Smooth muscle cell (in vitro differentiated cells): ENCODE measurements at regions not wholly inside any gene's neighbourhood (a gene's known extent, or its start where the extent isn't known, plus 50 kb on each side); places are given as distances from the start of the nearest gene placed in this dataset.

Experiments used
- DNase-seq: peaks from one replicate; lab custom pipeline; 2025; ENCODE audit not compliant: unreplicated experiment; lab: John Stamatoyannopoulos, UW
- H2AFZ ChIP-seq: fragments of 200-600 bp; sonication (generic); 2 replicates; pipeline ENCODE4 v1.6.0; 2016; ENCODE audit warnings: antibody characterized with exemption, low read depth, mild to moderate bottlenecking
- H3F3A ChIP-seq: fragments of 200-600 bp; sonication (generic); 2 replicates; pipeline ENCODE4 v1.6.0; 2017; ENCODE audit warnings: antibody characterized with exemption, low read depth
- H3K27ac ChIP-seq: fragments of 200-600 bp; sonication (generic); 2 replicates; pipeline ENCODE4 v1.5.1; 2016; ENCODE audit warnings: low read depth, mild to moderate bottlenecking
- H3K27me3 ChIP-seq: fragments of 200-600 bp; sonication (generic); 2 replicates; pipeline ENCODE4 v1.6.1; 2016; ENCODE audit warnings: low read depth, mild to moderate bottlenecking
- H3K36me3 ChIP-seq: fragments of 200-600 bp; sonication (generic); 2 replicates; pipeline ENCODE4 v1.5.1; 2016; ENCODE audit warnings: low read depth
- H3K4me1 ChIP-seq: fragments of 200-600 bp; sonication (generic); 2 replicates; pipeline ENCODE4 v1.5.1; 2016; ENCODE audit warnings: low read depth
- H3K4me2 ChIP-seq: fragments of 200-600 bp; sonication (generic); 2 replicates; pipeline ENCODE4 v1.6.0; 2016; ENCODE audit warnings: mild to moderate bottlenecking
- H3K4me3 ChIP-seq: fragments of 200-600 bp; sonication (generic); 2 replicates; pipeline ENCODE4 v1.5.1; 2016; ENCODE audit warnings: mild to moderate bottlenecking
- H3K79me2 ChIP-seq: fragments of 200-600 bp; sonication (generic); 2 replicates; pipeline ENCODE4 v1.6.0; 2016; ENCODE audit warnings: low read depth, mild to moderate bottlenecking
- H3K9ac ChIP-seq: fragments of 200-600 bp; sonication (generic); 2 replicates; pipeline ENCODE4 v1.6.0; 2016; ENCODE audit warnings: low read depth
- H3K9me3 ChIP-seq: fragments of 200-600 bp; sonication (generic); replicated peaks from 2 replicates; pipeline ENCODE4 v1.5.1; 2016; ENCODE audit warnings: low read depth
- H4K20me1 ChIP-seq: fragments of 200-600 bp; sonication (generic); 2 replicates; pipeline ENCODE4 v1.6.0; 2016; ENCODE audit warnings: low read depth
- CTCF ChIP-seq: fragments of 200-600 bp; sonication (generic); IDR thresholded peaks from 2 replicates; pipeline ENCODE4 v1.5.1; 2017; ENCODE audit warnings: borderline replicate concordance, mild to moderate bottlenecking, antibody characterized with exemption; ENCODE audit not compliant: insufficient read depth, poor library complexity, severe bottlenecking
- WGBS: methylation state at CpG from one replicate; pipeline ENCODE4 v1.1.7; 2016; ENCODE audit warnings: low lambda C conversion rate; 5-methylcytosine and 5-hydroxymethylcytosine counted together

- Histone ChIP-seq H3K27me3 (no peaks in the 10 kb centered on the region), H3K36me3 (no peaks in the 10 kb centered on the region), H3F3A (peaks cover 17% of the 10 kb centered on the region), H3K9me3 (no peaks in the 10 kb centered on the region), H3K79me2 (peaks cover 87% of the 10 kb centered on the region), H3K4me2 (peak overlapping the region; percentile 79), H3K4me1 (peaks cover 75% of the 10 kb centered on the region), H4K20me1 (peaks cover 95% of the 10 kb centered on the region), H3K27ac (peak overlapping the region; percentile 76), H3K9ac (peak overlapping the region; percentile 16), H2AFZ (no peak overlapping the region), H3K4me3 (no peak overlapping the region)
- no peak for TF ChIP-seq CTCF
- DNase-seq, result no peak
- 52% methylated on average over 29 of the region's 29 CpGs for WGBS
Measured at GRCh38 chr17:77388384-77389306, 247.9 kb downstream of the SEC14L1 start.

- Histone ChIP-seq H3K9ac (peak overlapping the region; percentile 71), H3K4me3 (no peak overlapping the region), H3K27me3 (no peaks in the 10 kb centered on the region), H3K4me1 (peaks cover 83% of the 10 kb centered on the region), H3K79me2 (peaks cover 87% of the 10 kb centered on the region), H3K36me3 (no peaks in the 10 kb centered on the region), H3K9me3 (no peaks in the 10 kb centered on the region), H3F3A (peaks cover 17% of the 10 kb centered on the region), H2AFZ (no peak overlapping the region), H4K20me1 (peaks cover 95% of the 10 kb centered on the region), H3K27ac (peak overlapping the region; percentile 92), H3K4me2 (peak overlapping the region; percentile 69)
- WGBS, result 76% methylated on average over 12 of the region's 12 CpGs
- no peak for TF ChIP-seq CTCF
- DNase-seq, result no peak
Measured at GRCh38 chr17:77390870-77391269, 250.1 kb downstream of the SEC14L1 start.

GRCh38 chr17:77391668-77392375 lies 251.1 kb downstream of the SEC14L1 start:
- H3K36me3 ChIP-seq, result no peaks in the 10 kb centered on the region
- peak overlapping the region; percentile 71 for H3K9ac ChIP-seq
- H3K4me1 ChIP-seq, result peaks cover 73% of the 10 kb centered on the region
- DNase-seq, result peak; percentile 29
- H4K20me1 ChIP-seq, result peaks cover 95% of the 10 kb centered on the region
- H2AFZ ChIP-seq, result no peak overlapping the region
- peak overlapping the region; percentile 69 for H3K4me2 ChIP-seq
- WGBS, result 21% methylated on average over 7 of the region's 7 CpGs
- peak overlapping the region; percentile 92 for H3K27ac ChIP-seq
- H3K9me3 ChIP-seq, result no peaks in the 10 kb centered on the region
- peaks cover 87% of the 10 kb centered on the region for H3K79me2 ChIP-seq
- H3K27me3 ChIP-seq, result no peaks in the 10 kb centered on the region
- no peak for TF ChIP-seq CTCF
- H3F3A ChIP-seq, result peaks cover 17% of the 10 kb centered on the region
- H3K4me3 ChIP-seq, result no peak overlapping the region
